GM18870 (cell line): ENCODE measurements at regions not wholly inside any gene's neighbourhood (a gene's known extent, or its start where the extent isn't known, plus 50 kb on each side); places are given as distances from the start of the nearest gene placed in this dataset.

Source experiments
- ATAC-seq: cut with Tn5 transposase; IDR thresholded peaks from one replicate; pipeline ENCODE4 v1.9.1; 2021; ENCODE audit warnings: moderate library complexity; ENCODE audit not compliant: unreplicated experiment

DNA sequence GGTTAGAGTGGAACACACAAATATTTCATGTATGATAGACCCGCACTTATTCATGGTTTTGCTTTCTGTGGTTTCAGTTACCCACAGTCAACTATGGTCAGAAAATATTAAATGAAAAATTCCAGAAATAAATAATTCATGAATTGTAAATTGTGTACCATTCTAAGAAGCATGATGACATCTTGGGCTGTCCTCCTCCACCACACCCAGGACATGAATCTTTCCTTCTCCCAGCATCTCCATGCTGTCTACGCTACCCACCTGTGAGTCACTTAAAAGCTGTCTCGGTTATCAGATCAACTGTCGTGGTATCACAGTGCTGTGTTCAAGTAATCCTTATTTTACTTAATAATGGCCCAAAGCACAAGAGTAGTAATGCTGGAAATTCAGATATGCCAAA is 419.6 kb upstream of the NRP1 start:
- ATAC-seq: no peak

DNA sequence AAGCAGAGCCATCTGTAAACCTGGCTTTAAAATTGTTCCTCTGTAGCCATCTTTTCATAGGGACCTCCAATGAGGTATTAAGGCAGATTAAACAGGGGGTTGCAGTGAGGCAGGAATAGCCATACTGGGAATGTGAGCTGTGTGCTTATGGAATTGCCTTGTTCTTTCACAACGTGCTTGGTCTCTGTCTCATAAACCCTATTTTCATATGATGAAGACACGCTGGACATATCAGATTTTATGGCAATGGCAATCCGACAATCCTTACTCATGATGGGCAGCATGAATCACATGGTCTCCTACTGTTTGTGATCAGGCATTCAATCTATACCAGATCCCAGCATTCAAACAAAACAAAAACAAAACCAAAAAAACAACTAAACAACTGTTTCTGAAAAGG is 418.9 kb upstream of the NRP1 start:
- no peak for ATAC-seq

DNA sequence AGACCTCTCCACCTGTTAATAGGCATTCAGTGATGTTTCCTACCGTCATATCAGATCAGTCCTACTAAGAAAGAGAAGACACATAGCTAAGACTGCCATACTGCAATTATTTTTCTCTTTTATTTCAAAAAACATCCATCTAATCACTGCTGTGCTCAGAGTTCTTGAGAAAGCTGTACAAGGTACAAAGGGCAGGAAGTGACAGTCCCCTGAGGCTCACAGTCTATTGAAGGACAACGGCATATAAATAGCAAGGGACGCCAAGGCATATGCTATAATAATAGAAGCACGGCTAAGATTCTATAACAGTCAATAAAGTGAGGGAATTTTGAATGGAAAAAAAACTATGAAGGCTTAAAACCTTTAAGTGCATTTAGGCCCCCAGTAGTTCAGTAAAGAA is 415.3 kb upstream of the NRP1 start:
- no peak for ATAC-seq

DNA sequence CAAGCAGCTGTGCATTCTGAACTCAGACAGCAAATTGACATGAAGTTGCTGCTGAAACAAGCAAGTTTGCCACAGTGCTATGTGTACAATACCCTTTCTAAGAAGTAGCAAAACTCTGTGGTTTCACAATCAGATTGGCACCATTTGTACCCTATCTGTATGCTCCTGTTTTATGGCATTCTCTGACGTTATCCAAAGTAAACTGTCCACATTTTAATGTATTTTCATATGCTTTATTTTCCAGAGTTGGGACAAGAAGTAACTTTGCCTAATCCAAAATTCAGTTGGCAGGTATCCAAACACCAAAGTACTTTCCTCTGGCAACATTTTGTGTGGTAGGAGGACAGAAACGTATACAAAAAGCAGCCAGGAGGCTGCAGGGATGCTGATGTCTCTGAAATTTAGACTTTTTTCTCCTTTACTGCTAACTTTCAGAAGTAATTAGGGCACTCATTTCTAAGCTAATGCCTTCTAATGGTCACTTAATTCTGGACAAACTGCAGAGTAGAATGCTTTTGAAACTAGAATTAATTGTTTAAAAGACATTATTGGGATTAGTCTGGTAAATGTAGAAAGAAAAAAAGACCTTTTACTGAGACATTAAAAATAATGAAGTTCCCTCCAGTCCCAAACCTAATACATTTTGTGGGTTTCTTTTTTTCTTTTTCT is 414.7 kb upstream of the NRP1 start:
- no peak for ATAC-seq

DNA sequence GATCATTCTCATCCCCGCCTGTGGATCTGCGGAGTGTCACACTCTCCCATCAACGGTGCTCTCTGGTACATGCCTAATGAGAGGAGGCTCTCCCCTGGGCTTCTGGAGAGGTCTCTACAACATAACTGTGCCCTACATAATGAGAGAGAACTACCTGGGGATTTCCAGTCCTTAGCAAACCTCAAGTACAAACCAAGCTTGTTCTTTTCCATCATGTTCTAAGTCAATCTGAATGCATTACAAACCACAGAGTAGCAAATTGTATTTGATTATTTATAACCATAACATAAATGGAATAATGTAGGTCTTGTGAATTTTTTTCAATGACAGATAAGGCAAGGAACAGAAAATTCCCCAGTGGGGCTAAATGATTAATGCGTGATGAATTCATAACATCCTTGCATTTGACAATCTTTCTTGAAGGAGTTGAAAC is 412.4 kb upstream of the NRP1 start:
- ATAC-seq: no peak

DNA sequence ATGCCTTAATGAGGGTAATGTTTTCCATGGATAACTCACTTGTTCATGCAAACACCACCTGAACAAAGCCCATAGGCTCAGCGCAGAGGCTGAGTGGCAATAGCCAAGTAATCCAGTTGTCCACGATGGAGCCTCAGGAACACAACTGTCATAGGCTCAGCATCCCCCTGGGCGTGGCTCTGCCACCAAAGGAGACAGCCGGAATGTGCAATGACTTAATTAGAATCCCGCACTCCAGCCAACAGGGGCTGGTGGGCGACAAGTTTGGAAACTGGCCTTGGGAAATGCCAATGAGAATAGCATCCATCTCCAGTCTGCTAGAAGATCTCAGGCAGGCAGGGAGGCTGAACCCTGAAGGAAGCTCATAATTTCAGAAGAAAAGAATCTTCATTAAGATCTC is 411.7 kb upstream of the NRP1 start:
- no peak for ATAC-seq

DNA sequence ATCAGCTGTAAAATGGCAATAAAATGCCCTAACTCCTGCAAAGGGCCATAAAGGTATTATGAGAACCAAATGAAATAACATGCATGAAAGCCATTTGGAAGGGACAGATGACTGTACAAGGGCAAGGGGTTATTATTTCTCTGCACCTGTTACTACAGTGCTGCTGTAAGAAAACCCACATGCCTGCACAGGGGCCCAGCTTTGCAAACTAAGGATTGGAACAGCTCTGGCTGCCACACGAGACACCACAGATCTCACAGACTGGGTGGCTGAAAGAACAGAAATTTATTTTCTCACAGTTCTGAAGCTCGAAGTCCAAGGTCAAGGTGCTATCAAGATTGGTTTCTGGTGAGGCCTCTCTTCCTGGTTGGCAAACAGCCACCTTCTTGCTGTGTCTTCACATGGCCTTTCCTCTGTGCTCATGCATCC is 409.0 kb upstream of the NRP1 start:
- ATAC-seq: no peak

DNA sequence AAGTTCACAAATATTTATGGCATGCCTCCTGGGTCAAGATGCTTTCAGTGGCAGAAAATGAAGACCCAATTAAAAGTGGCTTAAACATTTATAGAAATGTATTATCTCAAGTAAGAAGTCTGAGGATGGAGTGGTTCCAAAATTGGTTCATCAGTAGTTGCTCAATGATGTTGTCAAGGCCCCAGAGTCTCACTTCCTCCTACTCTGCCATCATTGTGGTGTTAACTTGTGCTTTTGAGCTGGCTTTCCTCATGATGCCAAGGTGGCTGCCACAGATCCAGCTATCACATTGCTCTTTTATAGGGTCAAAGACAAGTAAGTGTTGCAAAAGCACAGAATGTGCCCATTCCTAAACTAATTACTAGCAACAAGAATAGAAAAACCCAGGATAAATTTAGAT is 404.6 kb upstream of the NRP1 start:
- ATAC-seq: no peak

DNA sequence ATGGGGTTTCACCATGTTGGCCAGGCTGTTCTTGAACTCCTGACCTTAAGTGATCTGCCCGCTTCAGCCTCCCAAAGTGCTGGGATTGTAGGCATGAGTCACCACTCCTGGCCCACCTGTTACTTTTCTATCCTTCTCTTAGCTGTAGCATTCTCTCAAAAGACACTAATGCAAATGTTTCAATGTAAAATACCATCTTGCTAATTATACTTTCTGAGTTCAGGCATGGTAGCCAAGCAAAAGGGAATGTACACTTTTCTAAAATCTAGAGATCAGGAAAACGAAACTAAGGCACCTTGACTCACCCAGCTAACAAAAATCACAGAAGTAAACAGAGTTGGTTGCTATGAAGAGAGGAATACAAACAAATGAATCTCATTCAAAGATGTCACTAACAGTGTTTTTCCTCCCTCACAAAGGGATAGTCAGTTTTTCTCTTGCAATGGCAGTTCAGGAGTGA is 401.0 kb upstream of the NRP1 start:
- no peak for ATAC-seq

DNA sequence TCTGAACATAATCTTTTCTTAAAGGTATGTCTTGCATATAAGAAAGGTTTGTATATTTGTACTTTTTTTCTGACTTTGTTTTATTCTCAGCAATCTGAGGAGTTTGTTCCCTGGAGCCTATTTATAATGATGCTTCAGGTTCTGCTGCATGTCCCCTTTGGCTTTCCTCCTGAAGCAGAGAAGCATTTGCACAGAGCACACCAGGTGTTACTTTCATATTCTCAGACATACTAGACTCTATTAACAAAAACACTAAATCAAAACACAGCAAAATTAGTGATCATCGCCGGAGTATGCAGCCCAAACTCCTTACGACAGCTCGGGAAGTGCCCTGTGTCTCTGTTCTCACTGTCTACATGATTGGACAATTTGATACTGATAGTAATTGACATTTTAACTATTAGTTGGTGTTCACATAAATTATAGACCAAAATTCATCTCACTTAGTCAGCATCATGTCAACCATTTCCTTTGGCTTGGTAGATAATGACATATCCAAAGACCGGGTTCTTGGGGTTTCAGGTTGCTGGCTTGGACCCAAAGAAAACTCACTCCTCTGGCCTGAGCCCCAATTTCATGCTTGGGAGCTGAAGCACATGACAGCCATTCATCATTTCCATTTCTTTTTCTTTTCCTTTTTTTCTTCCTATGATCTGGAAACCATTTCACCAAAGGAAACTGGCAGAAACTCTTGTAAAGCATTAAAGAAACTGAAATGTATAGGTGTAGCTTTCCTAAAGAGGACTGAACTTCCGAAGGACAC is 400.1 kb upstream of the NRP1 start:
- ATAC-seq: no peak

DNA sequence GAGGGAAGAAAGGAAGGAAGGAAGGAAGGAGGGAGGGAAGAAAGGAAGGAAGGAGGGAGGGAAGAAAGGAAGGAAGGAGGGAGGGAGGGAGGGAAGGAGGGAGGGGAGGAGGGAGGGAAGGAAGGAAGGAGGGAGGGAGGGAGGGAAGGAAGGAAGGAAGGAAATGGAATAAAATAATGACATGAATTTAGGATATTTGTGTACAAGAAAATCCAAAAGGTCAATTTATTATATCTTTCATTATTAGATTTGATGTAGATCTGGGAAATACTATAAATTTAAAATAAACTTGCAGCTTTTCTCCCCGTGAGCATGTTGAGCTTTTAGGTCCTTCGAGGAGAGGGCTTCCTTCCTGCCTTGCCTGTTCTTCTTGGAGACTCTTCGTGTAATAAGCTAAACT is 398.6 kb upstream of the NRP1 start:
- no peak for ATAC-seq

DNA sequence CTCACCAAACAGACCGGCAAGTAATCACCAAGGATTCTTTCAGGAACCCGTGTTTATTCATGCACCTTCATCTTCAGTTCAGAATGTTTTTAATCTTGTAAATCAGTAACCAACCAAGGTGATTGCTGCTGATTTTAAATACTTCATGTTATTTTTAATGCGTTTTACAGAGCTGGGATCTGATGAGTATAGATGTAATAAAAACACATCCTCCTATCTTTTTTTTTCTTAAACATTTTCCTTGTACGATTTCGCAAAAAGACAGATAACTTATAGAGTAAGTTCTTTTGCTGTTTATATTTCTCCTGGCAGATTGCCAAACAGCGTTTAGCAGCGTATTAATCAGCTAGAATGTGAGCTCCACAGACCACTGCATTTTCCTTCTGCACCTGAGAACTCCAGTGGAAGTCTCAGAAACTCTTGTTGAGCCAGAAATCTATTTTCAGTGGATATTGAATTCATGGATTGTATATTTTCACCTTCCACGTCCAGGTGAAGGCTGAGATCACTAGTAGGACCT is 397.8 kb upstream of the NRP1 start:
- ATAC-seq: no peak

DNA sequence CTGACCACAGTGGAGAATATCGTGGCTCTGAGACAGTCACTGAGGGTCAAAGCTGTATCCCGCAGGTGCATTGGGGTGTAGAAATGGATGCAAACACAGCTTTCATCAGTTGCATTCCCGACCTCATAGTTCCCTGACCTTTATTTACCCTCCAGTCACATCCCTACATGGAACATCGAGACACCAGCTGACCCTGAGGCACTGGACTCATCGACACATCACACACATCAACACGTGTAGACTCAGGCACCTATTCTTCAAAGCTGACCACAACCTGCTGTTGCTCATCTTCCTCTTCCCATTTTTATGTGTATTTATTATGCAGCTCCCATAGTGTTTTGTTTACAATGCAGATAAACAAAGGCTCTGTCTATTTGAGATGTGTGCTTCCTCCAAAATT is 396.9 kb upstream of the NRP1 start:
- ATAC-seq: no peak

DNA sequence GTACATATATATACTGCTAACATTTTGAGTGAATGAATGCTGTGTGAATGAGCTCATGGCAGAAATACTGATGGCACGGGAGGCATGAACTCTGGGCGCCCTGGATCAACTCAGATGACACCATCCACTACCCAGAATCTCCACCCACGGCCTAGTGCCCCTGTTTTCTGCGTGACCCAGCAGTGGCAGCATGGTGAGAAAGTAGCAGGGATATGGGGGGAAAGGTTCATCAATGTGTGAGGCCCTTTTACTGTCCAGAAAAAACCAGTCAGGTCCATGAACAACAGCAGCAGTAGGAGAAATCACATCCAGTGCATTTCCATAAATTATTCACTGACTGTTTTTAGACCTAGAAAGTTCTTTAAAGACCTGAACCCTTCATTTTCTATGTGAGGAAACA is 391.0 kb upstream of the NRP1 start:
- no peak for ATAC-seq

DNA sequence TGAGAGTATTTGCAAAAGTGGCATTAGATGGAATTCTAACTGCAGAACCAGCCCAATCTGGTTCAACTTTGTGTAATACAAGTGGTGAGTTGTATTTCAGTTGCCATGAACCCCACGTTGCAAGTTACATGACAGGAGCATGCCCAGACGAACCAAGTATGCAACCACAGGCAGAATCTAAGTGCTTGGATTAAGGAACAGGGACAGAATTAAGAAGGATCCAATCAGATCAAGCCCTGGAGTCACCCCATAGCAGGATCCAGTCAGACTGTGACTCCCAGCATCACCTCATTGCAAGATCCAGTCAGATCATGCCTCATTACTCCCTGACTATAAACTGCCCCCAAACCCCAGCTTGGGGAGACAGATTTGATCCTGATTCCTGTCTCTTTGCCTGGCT is 388.7 kb upstream of the NRP1 start:
- ATAC-seq: no peak

DNA sequence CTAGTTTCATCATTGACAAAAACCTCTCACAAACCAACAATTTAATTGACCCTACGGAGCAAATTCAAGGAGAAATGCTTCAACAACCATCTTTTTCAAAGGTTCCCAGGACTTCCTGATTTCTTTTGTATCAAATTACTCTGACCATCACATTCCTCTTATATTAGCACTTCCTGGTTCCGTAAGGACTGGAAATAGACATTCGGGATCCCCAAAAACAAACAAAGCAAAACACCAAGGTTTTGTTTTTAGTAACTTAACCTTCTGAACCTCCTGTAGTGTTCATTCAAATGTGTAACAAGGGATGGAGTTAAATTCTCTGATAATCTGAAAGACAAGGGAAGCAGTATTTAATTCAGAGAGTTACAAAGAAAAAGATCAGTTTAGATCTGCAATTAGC is 387.6 kb upstream of the NRP1 start:
- no peak for ATAC-seq

DNA sequence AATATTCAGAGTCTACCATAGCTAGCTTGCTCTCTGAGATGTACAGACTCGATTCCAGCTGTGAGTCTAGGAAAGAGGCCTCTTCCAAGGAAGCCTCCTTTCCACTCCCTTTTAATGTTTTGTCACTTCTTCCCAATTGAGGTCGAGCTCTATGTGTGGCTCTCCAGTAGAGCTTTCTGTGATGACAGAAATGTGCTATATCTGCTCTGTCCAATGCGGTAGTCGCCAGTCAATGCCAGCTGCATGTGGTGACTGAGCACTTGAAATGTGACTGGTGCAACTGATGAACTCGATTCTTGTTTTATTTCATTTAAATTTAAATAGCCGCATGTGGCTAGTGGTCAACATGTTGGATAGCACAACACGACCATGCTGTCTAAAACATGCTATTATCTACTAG is 387.0 kb upstream of the NRP1 start:
- ATAC-seq: no peak

DNA sequence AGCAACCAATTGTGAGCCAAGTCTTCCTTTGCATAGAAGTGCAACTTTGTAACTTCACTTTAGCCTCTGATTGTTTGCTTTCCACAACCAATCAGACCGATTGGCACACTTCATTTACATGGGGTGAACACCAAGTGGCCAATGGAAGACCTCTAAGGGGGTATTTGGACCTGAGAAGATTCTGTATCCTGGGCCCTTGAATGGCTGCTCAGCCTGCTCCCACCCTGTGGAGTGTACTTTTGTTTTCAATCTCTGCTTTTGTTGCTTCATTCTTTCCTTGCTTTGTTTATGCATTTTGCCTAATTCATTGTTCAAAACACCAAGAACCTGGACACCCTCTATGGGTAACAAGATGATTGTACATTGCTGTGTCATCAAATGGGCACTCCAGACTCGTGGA is 385.7 kb upstream of the NRP1 start:
- ATAC-seq: no peak

DNA sequence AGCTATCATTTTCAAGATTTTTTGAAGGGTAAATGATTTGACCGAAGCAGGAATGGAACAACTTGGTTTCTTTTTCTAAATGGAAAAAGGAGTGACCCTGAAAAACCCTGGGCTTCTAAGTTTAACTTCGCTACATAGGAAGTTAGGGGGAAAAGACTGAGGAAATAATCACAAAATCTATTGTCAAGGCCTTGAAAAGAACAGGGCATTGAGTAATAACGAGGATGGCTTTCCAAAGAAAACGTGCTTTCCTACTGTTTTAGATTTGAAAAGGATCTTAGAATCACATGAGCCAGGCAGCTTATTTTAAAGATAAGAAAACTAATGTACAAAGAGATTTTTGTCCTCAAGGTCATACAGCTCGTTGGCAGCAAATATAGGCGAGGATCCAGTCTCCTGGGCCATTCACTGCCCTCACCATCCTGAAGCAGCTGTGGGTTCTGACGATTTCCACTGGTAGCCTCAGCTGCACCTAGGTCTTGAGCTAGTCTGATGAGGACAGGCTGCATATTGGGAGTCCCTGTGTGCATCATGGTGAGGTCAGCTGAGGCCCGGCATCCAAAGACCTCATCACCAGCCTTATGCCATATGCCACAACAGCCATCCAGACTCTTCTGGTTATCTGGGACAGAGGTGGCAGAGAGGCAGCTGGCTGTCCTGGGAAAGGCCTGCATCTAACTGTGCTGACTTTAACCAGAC is 384.7 kb upstream of the NRP1 start:
- ATAC-seq: no peak

DNA sequence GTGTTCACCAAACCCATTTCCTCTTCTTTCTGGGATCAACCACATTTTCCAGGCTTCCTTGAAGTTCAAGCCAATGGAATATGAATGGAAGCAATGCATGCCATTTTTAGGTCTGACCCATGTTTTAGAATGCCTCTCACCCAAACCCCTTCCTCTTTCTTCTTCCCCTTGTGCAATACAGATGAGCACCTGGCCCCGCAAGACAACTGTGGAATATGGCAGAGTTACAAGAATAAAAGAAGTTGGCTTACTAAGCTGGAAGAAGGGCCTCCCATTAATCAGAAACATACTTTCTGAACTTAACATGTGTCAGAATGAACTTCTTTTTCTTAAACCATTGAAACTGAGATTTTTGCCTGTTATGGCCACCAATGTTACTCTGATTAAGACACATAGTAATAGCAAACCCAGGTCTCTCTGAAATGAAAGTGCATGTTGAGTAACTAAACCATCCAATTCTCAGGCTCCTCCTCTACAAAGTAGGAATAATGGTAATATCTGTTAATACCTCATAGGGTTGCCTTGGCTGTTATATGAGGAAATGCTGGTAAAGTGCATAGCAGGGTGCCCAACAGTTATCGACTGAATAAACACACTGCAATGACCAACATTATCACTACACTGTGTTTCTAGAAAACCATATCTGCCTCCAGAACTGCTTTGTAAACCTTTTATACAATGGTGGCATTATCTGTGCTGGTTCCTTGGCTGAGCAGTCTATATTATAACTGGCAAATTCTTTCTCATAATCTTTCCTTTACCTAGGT is 382.2 kb upstream of the NRP1 start:
- ATAC-seq: no peak

DNA sequence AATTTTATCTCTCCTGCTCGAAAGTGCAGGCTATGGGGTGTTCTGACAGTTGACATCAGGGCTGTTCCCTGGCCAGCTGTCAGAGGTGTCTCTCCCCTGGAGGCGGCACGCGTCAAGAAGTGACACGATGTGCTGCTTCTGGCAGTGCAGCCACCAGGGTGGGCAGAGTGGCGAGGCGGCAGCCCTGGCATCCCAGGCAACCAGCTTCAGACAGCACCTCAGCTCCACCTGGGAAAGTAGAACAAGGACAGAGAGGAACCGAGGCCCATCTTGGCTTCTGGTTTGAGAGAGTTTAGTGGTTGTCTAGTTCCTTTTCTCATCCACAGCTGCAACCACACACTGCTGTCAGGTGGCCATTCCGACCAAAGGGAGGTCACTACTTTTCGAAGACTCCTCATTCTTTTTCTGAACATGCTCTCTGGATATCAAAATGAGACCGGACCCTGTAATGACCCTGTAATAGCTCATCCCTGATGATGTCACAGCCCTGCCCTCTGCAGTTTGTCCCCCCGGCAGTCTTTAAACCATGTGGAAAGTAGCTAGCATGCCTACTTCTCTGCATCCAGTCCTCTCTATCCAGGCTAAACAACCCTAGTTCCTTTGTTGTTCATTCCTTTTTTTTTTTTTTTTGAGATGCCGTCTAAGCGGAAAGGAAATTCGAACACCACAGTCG is 381.0 kb upstream of the NRP1 start:
- no peak for ATAC-seq
